ENCODE measurements at regions not wholly inside any gene's neighbourhood (a gene's known extent, or its start where the extent isn't known, plus 50 kb on each side); places are given as distances from the start of the nearest gene placed in this dataset.

- no peak for DNase-seq (ENCODE audit: low read depth)
- TF ChIP-seq CTCF (IDR thresholded peaks at IDR 0.05; ENCODE audit: control insufficient read depth, extremely low read depth, insufficient read depth) = no peak
- no peak overlapping the region for H3K4me3 ChIP-seq (ENCODE audit: low read depth, low read length)
Observed at GRCh38 chr16:76612497-76612896, 335.3 kb downstream of the CNTNAP4 start.

GRCh38 chr16:76614269-76614668, 337.1 kb downstream of the CNTNAP4 start:
- TF ChIP-seq CTCF (IDR thresholded peaks at IDR 0.05; ENCODE audit: control insufficient read depth, extremely low read depth, insufficient read depth) = no peak
- H3K4me3 ChIP-seq (ENCODE audit: low read depth, low read length) = no peak overlapping the region
- no peak for DNase-seq (ENCODE audit: low read depth)

GRCh38 chr16:76622876-76623275, 345.7 kb downstream of the CNTNAP4 start:
- TF ChIP-seq CTCF (IDR thresholded peaks at IDR 0.05; ENCODE audit: control insufficient read depth, extremely low read depth, insufficient read depth) = no peak
- H3K4me3 ChIP-seq (ENCODE audit: low read depth, low read length) = no peak overlapping the region
- DNase-seq (ENCODE audit: low read depth) = no peak

GRCh38 chr16:76634847-76635697, 357.9 kb downstream of the CNTNAP4 start:
- TF ChIP-seq CTCF (IDR thresholded peaks at IDR 0.05; ENCODE audit: control insufficient read depth, extremely low read depth, insufficient read depth) = no peak
- DNase-seq (ENCODE audit: low read depth) = no peak
- no peak overlapping the region for H3K4me3 ChIP-seq (ENCODE audit: low read depth, low read length)

GRCh38 chr16:76639685-76640289, 362.6 kb downstream of the CNTNAP4 start:
- peak; percentile 53 for DNase-seq (ENCODE audit: low read depth)
- TF ChIP-seq CTCF (IDR thresholded peaks at IDR 0.05; ENCODE audit: control insufficient read depth, extremely low read depth, insufficient read depth) = peak; percentile 47
- H3K4me3 ChIP-seq (ENCODE audit: low read depth, low read length) = no peak overlapping the region

- no peak overlapping the region for H3K4me3 ChIP-seq (ENCODE audit: low read depth, low read length)
- TF ChIP-seq CTCF (IDR thresholded peaks at IDR 0.05; ENCODE audit: control insufficient read depth, extremely low read depth, insufficient read depth) = no peak
- DNase-seq (ENCODE audit: low read depth) = peak; percentile 22
Observed at GRCh38 chr16:76650582-76650981, 373.4 kb downstream of the CNTNAP4 start.
